K562 (cell line): ENCODE measurements at regions not wholly inside any gene's neighbourhood (a gene's known extent, or its start where the extent isn't known, plus 50 kb on each side); places are given as distances from the start of the nearest gene placed in this dataset.

Experiments
- ATAC-seq: fragments of 200-7000 bp; cut with Tn5 transposase; 3 replicates; pipeline ENCODE4 v1.9.1; 2020; ENCODE audit warnings: moderate library complexity
- BruUV-seq: library from RNA; stranded (reverse); fragments of 400-500 nt; replicated peaks from 2 replicates; lab custom pipeline; 2021; lab: Mats Ljungman, UMichigan
- CTCF ChIA-PET: fragments of 300-600 bp; formaldehyde crosslinking; extraction: SDS; loops from one replicate; lab custom pipeline; 2021; ENCODE audit warnings: low intra/inter-chr PET ratio; lab: Yijun Ruan, JAX
- POLR2A ChIA-PET: fragments of 300-600, 350-650 bp; sonication (Branson Sonifier 250); formaldehyde crosslinking; extraction: SDS; loops from one replicate; lab custom pipeline; 2021; ENCODE audit warnings: antibody characterized with exemption, inconsistent platforms; lab: Yijun Ruan, JAX
- DNase-seq, 4 experiments: peaks; one replicate each; pipeline versions ENCODE4 v3.0.0 to v3.0.0-alpha.2; 2011 to 2018; ENCODE audit warnings: low spot score in 3 of 4, mixed read lengths in 3 of 4; ENCODE audit errors: extremely low read depth in 1 of 4
- FAIRE-seq: peaks from 2 replicates; lab custom pipeline; 2011; peaks lifted over from hg19 to GRCh38; lab: Jason Lieb, UNC
- H2AFZ ChIP-seq: 2 replicates; pipeline ENCODE4 v1.6.0; 2011; ENCODE audit warnings: low read depth, low read length, control low read depth, inconsistent platforms
- H3K27ac ChIP-seq: fragments of 200-600 bp; 3 replicates; pipeline ENCODE4 v1.8.0; 2011; ENCODE audit warnings: low read depth, mild to moderate bottlenecking, control low read depth, inconsistent platforms, low read length, moderate library complexity, mixed read lengths; ENCODE audit errors: extremely low read depth
- H3K27me3 ChIP-seq, 2 experiments: fragments of 300-600 bp in 1 of 2; 2 replicates in 1 of 2; 3 replicates in 1 of 2; pipeline versions ENCODE4 v1.6.0 to v1.8.0; 2011; ENCODE audit warnings: inconsistent platforms in 2 of 2, low read length in 2 of 2, mild to moderate bottlenecking in 1 of 2, mixed read lengths in 1 of 2, moderate library complexity in 1 of 2; ENCODE audit not compliant: control insufficient read depth in 2 of 2, insufficient read depth in 2 of 2
- H3K36me3 ChIP-seq: fragments of 300-600 bp; 3 replicates; pipeline ENCODE4 v1.8.0; 2011; ENCODE audit warnings: mild to moderate bottlenecking, low read length, inconsistent platforms; ENCODE audit not compliant: control insufficient read depth, insufficient read depth
- H3K4me1 ChIP-seq, 2 experiments: fragments of 200-600 bp in 1 of 2; replicated peaks in 1 of 2; 2 replicates in 1 of 2; 3 replicates in 1 of 2; pipeline versions ENCODE4 v1.5.1 to v1.8.0; 2011; ENCODE audit warnings: inconsistent platforms in 2 of 2, low read length in 2 of 2, mild to moderate bottlenecking in 1 of 2, mixed read lengths in 1 of 2, moderate library complexity in 1 of 2; ENCODE audit not compliant: control insufficient read depth in 2 of 2, insufficient read depth in 2 of 2
- H3K4me2 ChIP-seq: 2 replicates; pipeline ENCODE4 v1.6.1; 2011; ENCODE audit warnings: low read length, control low read depth, inconsistent platforms, mixed read lengths; ENCODE audit not compliant: insufficient read depth
- H3K4me3 ChIP-seq: fragments of 200-600 bp; sonication (generic), shearing (Covaris generic); 2 replicates; pipeline ENCODE4 v1.5.1; 2016; ENCODE audit warnings: control low read depth, inconsistent platforms
- H3K79me2 ChIP-seq: fragments of 200-600 bp; 3 replicates; pipeline ENCODE4 v1.8.0; 2011; ENCODE audit warnings: low read length, inconsistent platforms; ENCODE audit not compliant: control insufficient read depth, insufficient read depth
- H3K9ac ChIP-seq, 2 experiments: 2 replicates each; pipeline versions ENCODE4 v1.6.0 to v1.6.1; 2011; ENCODE audit warnings: low read depth in 2 of 2, low read length in 2 of 2, control low read depth in 1 of 2, inconsistent platforms in 1 of 2, mild to moderate bottlenecking in 1 of 2, mixed read lengths in 1 of 2; ENCODE audit not compliant: insufficient read depth in 1 of 2
- H3K9me1 ChIP-seq: one replicate; pipeline ENCODE4 v1.6.0; 2011; ENCODE audit warnings: inconsistent platforms, mild to moderate bottlenecking, low read length, moderate library complexity; ENCODE audit not compliant: control insufficient read depth, insufficient read depth
- H3K9me3 ChIP-seq: replicated peaks from 2 replicates; pipeline ENCODE4 v1.5.1; 2011; ENCODE audit warnings: low read depth, low read length, inconsistent platforms; ENCODE audit not compliant: control insufficient read depth, insufficient read depth
- H4K20me1 ChIP-seq: replicated peaks from 2 replicates; pipeline ENCODE4 v1.6.1; 2011; ENCODE audit warnings: low read length, inconsistent platforms, mixed read lengths; ENCODE audit not compliant: control insufficient read depth, insufficient read depth
- ARID3A ChIP-seq: IDR thresholded peaks from 2 replicates; pipeline ENCODE4 v1.6.1; 2012; ENCODE audit warnings: low read depth, low read length, improper control_type of control experiment, borderline replicate concordance
- CHCHD3 ChIP-seq: fragments of 250-450 bp; sonication (Bioruptor Pico); IDR thresholded peaks from 2 replicates; pipeline ENCODE4 v2.1.2; 2022; ENCODE audit warnings: mild to moderate bottlenecking
- CTBP1 ChIP-seq: fragments of 450-650 bp; IDR thresholded peaks from 2 replicates; pipeline ENCODE4 v1.6.1; 2016; ENCODE audit warnings: borderline replicate concordance
- ELF2 ChIP-seq: fragments of 250-450 bp; sonication (Bioruptor Pico); IDR thresholded peaks from 2 replicates; pipeline ENCODE4 v1.5.0; 2021; ENCODE audit warnings: mild to moderate bottlenecking
- ETV6 ChIP-seq, 3 experiments: fragments of 150-350 bp in 1 of 3; sonication (generic) in 1 of 3; formaldehyde crosslinking in 1 of 3; IDR thresholded peaks; 2 replicates each; pipeline versions ENCODE4 v1.6.1 to v1.8.0; 2014 to 2022; ENCODE audit warnings: borderline replicate concordance in 2 of 3, low read depth in 2 of 3, antibody characterized with exemption in 1 of 3, low read length in 1 of 3, mild to moderate bottlenecking in 1 of 3, missing genetic modification reagents in 1 of 3
- RHOXF2B ChIP-seq: fragments of 250-450 bp; sonication (Bioruptor Pico); conservative IDR thresholded peaks from 2 replicates; pipeline ENCODE4 v1.5.1; 2021
- SETDB1 ChIP-seq: IDR thresholded peaks from one replicate; pipeline ENCODE4 v1.6.1; 2012; ENCODE audit warnings: low read length, control low read depth, inconsistent platforms
- SMARCB1 ChIP-seq: IDR thresholded peaks from 2 replicates; pipeline ENCODE4 v1.6.1; 2011; ENCODE audit warnings: improper control_type of control experiment, low read depth; ENCODE audit not compliant: insufficient read length
- TEAD1 ChIP-seq, 2 experiments: fragments of 450-650 bp in 1 of 2; sonication (generic) in 1 of 2; formaldehyde crosslinking; IDR thresholded peaks; 2 replicates each; pipeline versions ENCODE4 v1.4.0 to v1.8.0; 2020 to 2022; ENCODE audit warnings: mild to moderate bottlenecking in 2 of 2, missing genetic modification reagents in 1 of 2
- THRA ChIP-seq: fragments of 450-650 bp; IDR thresholded peaks from 2 replicates; pipeline ENCODE4 v1.6.1; 2017; ENCODE audit warnings: mild to moderate bottlenecking, moderate library complexity
- YY1 ChIP-seq, 3 experiments: IDR thresholded peaks; 2 replicates each; pipeline ENCODE4 v1.6.1; 2011; ENCODE audit warnings: low read length in 2 of 3, mild to moderate bottlenecking in 2 of 3, moderate library complexity in 2 of 3, borderline replicate concordance in 1 of 3, control low read depth in 1 of 3, low read depth in 1 of 3; ENCODE audit not compliant: insufficient read depth in 3 of 3, insufficient replicate concordance in 2 of 3, control insufficient read depth in 1 of 3, insufficient read length in 1 of 3; ENCODE audit errors: extremely low read depth in 1 of 3
- ZNF140 ChIP-seq: fragments of 250-450 bp; sonication (Bioruptor Pico); IDR thresholded peaks from 2 replicates; pipeline ENCODE4 v1.8.0; 2021; ENCODE audit warnings: moderate library complexity, mild to moderate bottlenecking, inconsistent platforms
- ZNF253 ChIP-seq: fragments of 250-450 bp; sonication (Bioruptor Pico); conservative IDR thresholded peaks from 2 replicates; pipeline ENCODE4 v1.6.1; 2021; ENCODE audit warnings: mild to moderate bottlenecking
- WGBS: fragments of 100-300 bp; shearing (Covaris generic); methylation state at CpG from one replicate; pipeline ENCODE4 v1.1.6; 2016; ENCODE audit warnings: low coverage, mixed read lengths; ENCODE audit not compliant: insufficient coverage; ENCODE audit errors: missing lambda C conversion rate; 5-methylcytosine and 5-hydroxymethylcytosine counted together
- in situ Hi-C: fragments of 300-500 bp; cut with MboI; formaldehyde crosslinking; loops from 4 replicates; pipeline ENCODE4 v1.15.0; 2018; ENCODE audit warnings: inconsistent platforms, mixed read lengths
- intact Hi-C: fragments of 100-400 bp; cut with micrococcal nuclease; formaldehyde crosslinking; loops from 2 replicates; pipeline ENCODE4 v1.14.2; 2022
- TF ChIP-seq, protein P1 (sequence below): fragments of 200-400 bp; formaldehyde crosslinking; IDR thresholded peaks from 2 replicates; pipeline ENCODE4 v1.6.1; 2017; ENCODE audit warnings: mild to moderate bottlenecking, low read depth, low read length, moderate library complexity

- TF ChIP-seq TEAD1 (CRISPR knock-in tag; IDR thresholded peaks at IDR 0.05), result no peak
- no peak for TF ChIP-seq CTBP1
- peak in 1 of 3 experiments; percentile 81 for TF ChIP-seq YY1 (IDR thresholded peaks at IDR 0.05; ENCODE audit: borderline replicate concordance in 1 of 3, control insufficient read depth in 1 of 3, extremely low read depth in 1 of 3, insufficient read depth in 3 of 3, insufficient read length in 1 of 3, insufficient replicate concordance in 2 of 3, low read depth in 1 of 3, low read length in 2 of 3)
- no peak for TF ChIP-seq ZNF140 (CRISPR knock-in tag)
- TF ChIP-seq ETV6 (IDR thresholded peaks at IDR 0.05; ENCODE audit: borderline replicate concordance in 1 of 2, low read depth in 2 of 2, low read length in 1 of 2), result no peak
- no peak for TF ChIP-seq ETV6 (CRISPR knock-in tag; IDR thresholded peaks at IDR 0.05; ENCODE audit: borderline replicate concordance)
- no peak for TF ChIP-seq SETDB1
Measured at GRCh38 chr1:221012120-221012519, 132.9 kb downstream of the HLX start (continued).

GRCh38 chr1:221013691-221014660, 134.7 kb downstream of the HLX start:
- Histone ChIP-seq H3K27ac (no peak overlapping the region), H3K9ac (no peak overlapping the region), H3K4me3 (no peak overlapping the region), H3K4me1 (no peaks in the 10 kb centered on the region), H3K4me2 (no peak overlapping the region), H3K36me3 (no peaks in the 10 kb centered on the region), H2AFZ (no peak overlapping the region), H3K9me3 (no peaks in the 10 kb centered on the region), H3K79me2 (no peaks in the 10 kb centered on the region), H3K27me3 (no peaks in the 10 kb centered on the region), H3K9me1 (no peaks in the 10 kb centered on the region), H4K20me1 (no peaks in the 10 kb centered on the region)
- CTCF ChIA-PET, result no interaction called here
- in situ Hi-C loops, result no loop called here
- intact Hi-C loops, result loop anchor here (10.0 kb wide), 1 partner anchor 199 kb away; no protein-coding TSS in a partner anchor
- POLR2A ChIA-PET, result no interaction called here
- WGBS, result 33% methylated on average over 3 of the region's 3 CpGs
- FAIRE-seq (no peak), DNase-seq (no peak), ATAC-seq (no peak)
- no TSS peak for BruUV-seq
- TF ChIP-seq, protein P1, sequence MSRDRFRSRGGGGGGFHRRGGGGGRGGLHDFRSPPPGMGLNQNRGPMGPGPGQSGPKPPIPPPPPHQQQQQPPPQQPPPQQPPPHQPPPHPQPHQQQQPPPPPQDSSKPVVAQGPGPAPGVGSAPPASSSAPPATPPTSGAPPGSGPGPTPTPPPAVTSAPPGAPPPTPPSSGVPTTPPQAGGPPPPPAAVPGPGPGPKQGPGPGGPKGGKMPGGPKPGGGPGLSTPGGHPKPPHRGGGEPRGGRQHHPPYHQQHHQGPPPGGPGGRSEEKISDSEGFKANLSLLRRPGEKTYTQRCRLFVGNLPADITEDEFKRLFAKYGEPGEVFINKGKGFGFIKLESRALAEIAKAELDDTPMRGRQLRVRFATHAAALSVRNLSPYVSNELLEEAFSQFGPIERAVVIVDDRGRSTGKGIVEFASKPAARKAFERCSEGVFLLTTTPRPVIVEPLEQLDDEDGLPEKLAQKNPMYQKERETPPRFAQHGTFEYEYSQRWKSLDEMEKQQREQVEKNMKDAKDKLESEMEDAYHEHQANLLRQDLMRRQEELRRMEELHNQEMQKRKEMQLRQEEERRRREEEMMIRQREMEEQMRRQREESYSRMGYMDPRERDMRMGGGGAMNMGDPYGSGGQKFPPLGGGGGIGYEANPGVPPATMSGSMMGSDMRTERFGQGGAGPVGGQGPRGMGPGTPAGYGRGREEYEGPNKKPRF, result no peak
- TF ChIP-seq THRA (no peak), ELF2 (CRISPR knock-in tag) (no peak), ARID3A (no peak), CHCHD3 (CRISPR knock-in tag) (no peak), SMARCB1 (no peak), ZNF253 (CRISPR knock-in tag) (no peak), RHOXF2B (CRISPR knock-in tag) (no peak)
